Endodermal cell (in vitro differentiated cells): ENCODE measurements at regions not wholly inside any gene's neighbourhood (a gene's known extent, or its start where the extent isn't known, plus 50 kb on each side); places are given as distances from the start of the nearest gene placed in this dataset.

Source experiments
- DNase-seq: peaks from one replicate; pipeline ENCODE4 v3.0.0-alpha.2; 2017
- H3K27ac ChIP-seq: 2 replicates; pipeline ENCODE4 v1.5.1; 2013; ENCODE audit warnings: mild to moderate bottlenecking, low read depth, low read length, moderate library complexity
- H3K27me3 ChIP-seq: 2 replicates; pipeline ENCODE4 v1.6.1; 2013; ENCODE audit warnings: mild to moderate bottlenecking, low read length, moderate library complexity; ENCODE audit not compliant: insufficient read depth, control insufficient read depth, poor library complexity, severe bottlenecking
- H3K36me3 ChIP-seq: 2 replicates; pipeline ENCODE4 v1.7.0; 2013; ENCODE audit warnings: mild to moderate bottlenecking, low read length, moderate library complexity; ENCODE audit not compliant: control insufficient read depth, insufficient read depth
- H3K4me1 ChIP-seq: one replicate; pipeline ENCODE4 v1.7.0; 2013; ENCODE audit warnings: low read length; ENCODE audit not compliant: control insufficient read depth, insufficient read depth
- H3K4me3 ChIP-seq: 2 replicates; pipeline ENCODE4 v1.5.1; 2013; ENCODE audit warnings: mild to moderate bottlenecking, low read length, moderate library complexity
- H3K9ac ChIP-seq: 2 replicates; pipeline ENCODE4 v1.6.1; 2013; ENCODE audit warnings: mild to moderate bottlenecking, low read length, moderate library complexity; ENCODE audit not compliant: poor library complexity, severe bottlenecking; ENCODE audit errors: extremely low read depth
- H3K9me3 ChIP-seq: 2 replicates; pipeline ENCODE4 v1.6.1; 2013; ENCODE audit warnings: mild to moderate bottlenecking, low read length, moderate library complexity; ENCODE audit not compliant: control insufficient read depth
- H3K27ac Mint-ChIP-seq: 2 replicates; pipeline ENCODE4 v1.8.0; 2020; ENCODE audit warnings: mixed read lengths
- H3K27me3 Mint-ChIP-seq: 2 replicates; pipeline ENCODE4 v1.8.0; 2021; ENCODE audit warnings: mild to moderate bottlenecking, mixed read lengths; ENCODE audit not compliant: insufficient read depth
- H3K36me3 Mint-ChIP-seq: 2 replicates; pipeline ENCODE4 v1.8.0; 2020; ENCODE audit warnings: low read depth, mixed read lengths
- H3K4me1 Mint-ChIP-seq: 2 replicates; pipeline ENCODE4 v1.8.0; 2020; ENCODE audit warnings: mixed read lengths
- H3K4me3 Mint-ChIP-seq: 2 replicates; pipeline ENCODE4 v1.8.0; 2020; ENCODE audit warnings: mild to moderate bottlenecking, moderate library complexity, mixed read lengths
- H3K9me3 Mint-ChIP-seq: 2 replicates; pipeline ENCODE4 v1.8.0; 2020; ENCODE audit warnings: mild to moderate bottlenecking, mixed read lengths
- CTCF ChIP-seq: fragments of 200-600 bp; sonication (generic); conservative IDR thresholded peaks from 2 replicates; pipeline ENCODE4 v1.5.0; 2021; ENCODE audit warnings: antibody characterized with exemption, mild to moderate bottlenecking
- WGBS, 2 experiments: methylation state at CpG; one replicate each; pipeline versions ENCODE4 v1.1.5 to v1.1.7; 2013; ENCODE audit warnings: missing lambda C conversion rate in 2 of 2, mixed read lengths in 1 of 2; ENCODE audit not compliant: insufficient coverage in 1 of 2, insufficient read length in 1 of 2; 5-methylcytosine and 5-hydroxymethylcytosine counted together

GRCh38 chr2:149747456-149747855 is 159.9 kb upstream of the MMADHC start:
- Mint-ChIP-seq H3K27ac (no peak overlapping the region), H3K4me3 (no peak overlapping the region), H3K27me3 (peaks cover 2% of the 10 kb centered on the region), H3K9me3 (no peaks in the 10 kb centered on the region), H3K4me1 (no peaks in the 10 kb centered on the region), H3K36me3 (no peaks in the 10 kb centered on the region)
- DNase-seq: no peak
- Histone ChIP-seq H3K27me3 (no peaks in the 10 kb centered on the region), H3K4me3 (no peak overlapping the region), H3K9ac (no peak overlapping the region), H3K9me3 (no peaks in the 10 kb centered on the region), H3K27ac (no peak overlapping the region), H3K4me1 (no peaks in the 10 kb centered on the region), H3K36me3 (no peaks in the 10 kb centered on the region)
- TF ChIP-seq CTCF: no peak
- 96 to 100% methylated on average over 1 of the region's 1 CpG for WGBS, 2 experiments

- 92 to 100% methylated on average over 3 to 8 of the region's 9 CpGs for WGBS, 2 experiments
- DNase-seq: no peak
- Mint-ChIP-seq H3K4me1 (no peaks in the 10 kb centered on the region), H3K27ac (no peak overlapping the region), H3K36me3 (no peaks in the 10 kb centered on the region), H3K27me3 (no peaks in the 10 kb centered on the region), H3K9me3 (no peaks in the 10 kb centered on the region), H3K4me3 (no peak overlapping the region)
- Histone ChIP-seq H3K36me3 (no peaks in the 10 kb centered on the region), H3K9ac (no peak overlapping the region), H3K27ac (no peak overlapping the region), H3K4me3 (no peak overlapping the region), H3K9me3 (no peaks in the 10 kb centered on the region), H3K27me3 (no peaks in the 10 kb centered on the region), H3K4me1 (no peaks in the 10 kb centered on the region)
- TF ChIP-seq CTCF: no peak
These were observed 158.0 kb upstream of the MMADHC start for GRCh38 chr2:149745396-149746230.

DNA sequence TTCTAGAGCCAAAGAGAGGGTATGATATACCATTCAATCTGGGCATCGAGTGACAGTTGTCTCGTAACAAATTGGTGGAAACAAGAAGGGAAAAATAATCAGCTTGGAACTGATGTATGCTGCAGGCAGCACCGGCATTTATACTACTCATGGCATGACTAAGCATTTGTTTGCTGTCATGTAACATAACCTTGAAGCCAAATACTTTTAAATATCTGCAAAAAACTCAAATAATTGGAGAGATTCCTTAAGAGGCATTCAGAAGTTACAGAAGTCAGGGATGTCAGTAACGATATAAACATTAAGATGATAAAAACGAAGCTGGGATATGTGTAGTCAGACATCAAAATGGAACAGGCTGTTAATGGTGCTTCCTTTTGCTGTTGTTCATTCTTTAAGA is 157.3 kb upstream of the MMADHC start:
- no peak overlapping the region for H3K4me3 Mint-ChIP-seq
- Histone ChIP-seq H3K27me3 (no peaks in the 10 kb centered on the region), H3K9me3 (no peaks in the 10 kb centered on the region), H3K36me3 (no peaks in the 10 kb centered on the region), H3K4me1 (no peaks in the 10 kb centered on the region), H3K4me3 (no peak overlapping the region), H3K27ac (no peak overlapping the region), H3K9ac (no peak overlapping the region)
- 90 to 100% methylated on average over 2 to 5 of the region's 5 CpGs for WGBS, 2 experiments
- no peaks in the 10 kb centered on the region for H3K9me3 Mint-ChIP-seq
- H3K27me3 Mint-ChIP-seq: no peaks in the 10 kb centered on the region
- H3K27ac Mint-ChIP-seq: no peak overlapping the region
- TF ChIP-seq CTCF: no peak
- no peak for DNase-seq
- H3K4me1 Mint-ChIP-seq: no peaks in the 10 kb centered on the region
- no peaks in the 10 kb centered on the region for H3K36me3 Mint-ChIP-seq
